Spleen (tissue), 7 donors: ENCODE measurements at regions not wholly inside any gene's neighbourhood (a gene's known extent, or its start where the extent isn't known, plus 50 kb on each side); places are given as distances from the start of the nearest gene placed in this dataset.

ENCODE experiments used
- POLR2AphosphoS5 ChIP-seq, 3 donors: sonication (generic); formaldehyde crosslinking; IDR thresholded peaks; one replicate each; pipeline ENCODE4 v1.5.1; 2017; ENCODE audit warnings: antibody characterized with exemption in 3 of 3
- TF ChIP-seq, protein P1 (sequence below), 11 experiments: fragments of 200-600 bp in 7 of 11; fragments of 450-650 bp in 4 of 11; sonication (generic) in 4 of 11; IDR thresholded peaks in 8 of 11; conservative IDR thresholded peaks in 3 of 11; 1 replicate in 7 of 11; 2 replicates in 4 of 11; pipeline versions ENCODE4 v1.4.0 to v1.8.0; 2016 to 2021; ENCODE audit warnings: antibody characterized with exemption in 11 of 11, inconsistent platforms in 4 of 11, mild to moderate bottlenecking in 1 of 11
- donor health status: DM: no; HTN: no; CAD: no; lungs with moderate emphysema.
- donor health status: DM: no; HTN: no; CAD: no.
- donor health status: DM: no; HTN: no; CAD: no.

DNA sequence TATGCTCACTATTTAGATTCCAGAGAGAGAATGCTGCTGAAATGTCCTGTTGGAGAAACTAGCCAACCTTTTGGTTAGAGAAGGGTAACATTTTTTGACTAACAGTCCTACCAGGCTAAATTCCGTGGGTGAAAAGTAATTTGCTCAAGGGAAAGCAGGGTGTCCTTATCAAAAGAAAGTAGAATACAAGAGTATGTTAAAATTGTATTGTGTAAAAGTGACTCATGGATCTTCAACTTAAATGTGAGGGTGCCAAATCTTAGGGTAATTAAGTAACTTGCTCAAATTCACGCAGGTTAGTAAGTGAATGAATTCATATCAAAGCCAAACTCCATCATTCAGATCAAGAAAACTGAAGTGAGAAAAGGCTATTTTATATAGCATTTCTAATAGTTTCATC, 81.7 kb downstream of the PCDH7 start:
- TF ChIP-seq, protein P1, sequence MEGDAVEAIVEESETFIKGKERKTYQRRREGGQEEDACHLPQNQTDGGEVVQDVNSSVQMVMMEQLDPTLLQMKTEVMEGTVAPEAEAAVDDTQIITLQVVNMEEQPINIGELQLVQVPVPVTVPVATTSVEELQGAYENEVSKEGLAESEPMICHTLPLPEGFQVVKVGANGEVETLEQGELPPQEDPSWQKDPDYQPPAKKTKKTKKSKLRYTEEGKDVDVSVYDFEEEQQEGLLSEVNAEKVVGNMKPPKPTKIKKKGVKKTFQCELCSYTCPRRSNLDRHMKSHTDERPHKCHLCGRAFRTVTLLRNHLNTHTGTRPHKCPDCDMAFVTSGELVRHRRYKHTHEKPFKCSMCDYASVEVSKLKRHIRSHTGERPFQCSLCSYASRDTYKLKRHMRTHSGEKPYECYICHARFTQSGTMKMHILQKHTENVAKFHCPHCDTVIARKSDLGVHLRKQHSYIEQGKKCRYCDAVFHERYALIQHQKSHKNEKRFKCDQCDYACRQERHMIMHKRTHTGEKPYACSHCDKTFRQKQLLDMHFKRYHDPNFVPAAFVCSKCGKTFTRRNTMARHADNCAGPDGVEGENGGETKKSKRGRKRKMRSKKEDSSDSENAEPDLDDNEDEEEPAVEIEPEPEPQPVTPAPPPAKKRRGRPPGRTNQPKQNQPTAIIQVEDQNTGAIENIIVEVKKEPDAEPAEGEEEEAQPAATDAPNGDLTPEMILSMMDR (IDR thresholded peaks at IDR 0.05 in 8 of 11, conservative IDR thresholded peaks at IDR 0.05 in 3 of 11), result no peak
- TF ChIP-seq POLR2AphosphoS5 (IDR thresholded peaks at IDR 0.05), result no peak
